ENCODE measurements at regions not wholly inside any gene's neighbourhood (a gene's known extent, or its start where the extent isn't known, plus 50 kb on each side); places are given as distances from the start of the nearest gene placed in this dataset.
"Not testable (repeated sequence)": the region's sequence is repeated elsewhere in the genome, so short reads cannot be mapped to it uniquely, and the experiment has no call there.

DNA sequence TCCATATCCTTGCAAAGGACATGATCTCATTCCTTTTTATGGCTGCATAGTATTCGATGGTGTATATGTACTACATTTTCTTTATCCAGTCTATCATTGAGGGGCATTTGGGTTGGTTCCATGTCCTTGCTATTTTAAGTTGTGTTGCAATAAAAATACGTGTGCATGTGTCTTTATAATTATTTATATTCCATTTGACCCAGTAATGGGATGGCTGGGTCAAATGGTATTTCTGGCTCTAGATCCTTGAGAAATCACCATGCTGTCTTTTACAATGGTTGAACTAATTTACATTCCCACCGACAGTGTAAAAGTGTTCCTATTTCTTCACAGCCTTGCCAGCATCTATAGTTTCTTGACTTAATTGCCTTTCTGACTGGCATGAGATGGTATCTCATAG lies 972.6 kb upstream of the KCND2 start:
- DNase-seq, result not testable (repeated sequence)

GRCh38 chr7:119320316-119320715 lies 952.7 kb upstream of the KCND2 start:
- no peak for DNase-seq

DNA sequence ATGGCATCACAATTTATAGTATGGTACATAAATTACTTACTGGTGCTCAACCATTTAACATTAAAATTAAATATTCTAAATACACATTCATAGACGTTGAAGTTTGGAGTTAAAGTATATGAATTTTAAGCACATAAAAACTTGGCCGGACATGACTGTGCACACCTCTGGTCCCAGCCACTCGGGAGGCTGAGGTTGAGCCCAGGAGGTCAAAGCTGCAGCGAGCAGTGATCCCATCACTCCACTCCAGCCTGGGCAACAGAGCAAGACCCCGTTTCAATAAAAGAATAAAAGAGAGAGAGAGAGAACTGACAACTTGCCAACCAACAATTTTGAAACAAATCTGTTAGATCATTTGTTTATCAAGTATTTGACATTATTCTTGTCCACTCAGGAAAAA lies 943.3 kb upstream of the KCND2 start:
- DNase-seq, result no peak

GRCh38 chr7:119335405-119335804 lies 937.6 kb upstream of the KCND2 start:
- no peak for DNase-seq

DNA sequence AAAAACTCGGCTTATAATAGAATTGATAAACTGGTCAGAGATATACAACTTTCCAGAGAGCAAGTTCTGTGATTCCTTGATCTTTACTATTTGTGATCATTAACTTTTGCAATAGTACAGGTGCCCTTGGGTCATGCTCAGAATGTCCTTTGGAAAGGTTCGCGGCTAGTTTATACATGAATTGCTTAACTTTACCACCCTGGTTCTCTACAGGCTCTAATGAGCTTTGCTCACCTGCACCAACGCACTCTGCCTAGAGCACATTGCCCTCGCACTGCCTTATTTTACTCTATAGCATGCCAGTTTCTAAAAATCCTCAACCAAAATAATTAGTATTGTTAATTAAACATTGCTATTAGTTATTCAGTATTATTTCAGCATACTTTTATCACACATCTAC lies 931.2 kb upstream of the KCND2 start:
- DNase-seq, result no peak

- DNase-seq, result no peak
Measured at GRCh38 chr7:119343289-119343688, 929.7 kb upstream of the KCND2 start.

- DNase-seq, result no peak
Measured at GRCh38 chr7:119344466-119344865, 928.5 kb upstream of the KCND2 start.

DNA sequence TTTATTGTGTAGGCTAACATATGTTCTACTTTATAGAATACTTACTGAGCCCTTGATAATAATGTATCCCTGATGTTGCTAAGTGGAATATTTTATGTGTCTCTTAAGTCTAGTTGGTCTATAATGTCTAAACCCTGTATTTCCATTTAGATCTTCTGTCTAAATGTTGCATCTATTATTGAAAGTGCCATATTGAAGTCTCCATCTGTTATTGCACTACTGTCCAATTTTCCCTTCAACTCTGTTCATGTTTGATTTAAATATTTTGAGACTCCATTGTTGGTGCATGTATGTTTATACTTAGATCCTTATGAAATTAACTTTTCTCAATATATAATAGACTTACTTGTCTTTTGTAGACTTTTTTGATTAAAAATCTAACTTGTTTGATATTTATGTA lies 924.5 kb upstream of the KCND2 start:
- DNase-seq, result no peak

GRCh38 chr7:119350334-119350733 lies 922.6 kb upstream of the KCND2 start:
- no peak for DNase-seq

DNA sequence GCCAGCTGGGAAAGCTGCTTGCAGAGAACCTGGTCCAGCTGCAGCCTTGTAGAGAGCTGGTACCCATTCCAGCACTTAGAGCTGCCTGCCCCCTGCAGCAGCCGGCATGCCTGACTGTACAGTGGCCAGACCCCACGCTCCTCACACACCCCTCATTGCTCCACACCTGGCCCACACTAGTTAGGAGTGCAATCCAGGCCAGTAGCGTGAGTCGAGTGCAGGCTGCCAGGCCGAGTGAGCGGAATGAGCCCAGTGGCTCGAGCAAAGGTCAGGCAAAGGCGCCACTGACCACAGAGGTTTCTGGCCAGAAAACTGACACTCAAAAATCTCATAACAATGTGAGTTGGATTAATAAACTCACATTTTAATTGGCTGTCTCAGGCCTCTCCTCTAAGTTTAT lies 921.7 kb upstream of the KCND2 start:
- no peak for DNase-seq

DNA sequence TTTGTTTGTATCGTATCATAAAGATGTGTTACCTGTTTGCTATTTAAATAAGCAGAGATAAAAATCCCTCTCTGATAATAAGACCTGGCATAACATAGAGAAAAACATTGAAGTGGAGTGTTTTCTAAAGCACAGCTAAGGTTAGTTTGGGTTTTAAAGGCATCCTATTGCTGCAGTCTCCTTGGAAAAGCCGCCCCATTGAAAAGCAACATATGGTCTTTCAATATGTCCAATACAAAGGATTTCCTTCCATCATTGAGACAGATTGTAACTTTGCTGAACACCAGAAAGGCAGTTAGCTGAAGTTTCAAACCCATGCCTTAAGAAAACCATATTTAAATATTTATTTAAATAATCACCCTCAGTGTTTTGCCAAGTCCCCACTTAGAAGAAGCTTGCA lies 898.5 kb upstream of the KCND2 start:
- DNase-seq, result no peak

GRCh38 chr7:119377861-119378260 lies 895.1 kb upstream of the KCND2 start:
- no peak for DNase-seq

- DNase-seq, result no peak
Measured at GRCh38 chr7:119382726-119383125, 890.2 kb upstream of the KCND2 start.

DNA sequence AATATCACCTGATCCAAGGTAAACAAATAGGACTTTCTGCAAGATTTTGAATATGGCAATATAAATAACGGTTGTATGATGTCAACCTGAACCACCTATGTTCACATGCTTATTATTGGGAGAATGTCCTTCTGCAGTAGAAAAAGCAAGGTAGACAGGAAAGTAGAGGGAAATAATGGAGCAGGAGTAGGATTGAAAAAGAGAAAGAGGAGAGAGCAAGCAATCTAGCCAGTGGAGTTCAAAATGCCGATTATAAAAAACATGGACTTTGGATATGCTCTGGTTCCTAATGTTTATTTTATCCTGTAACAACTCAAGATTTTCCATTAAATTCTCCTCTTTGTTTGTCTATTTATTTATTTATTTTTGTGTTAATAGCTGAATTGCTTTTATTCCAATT lies 878.0 kb upstream of the KCND2 start:
- DNase-seq, result no peak

GRCh38 chr7:119397156-119397555 lies 875.8 kb upstream of the KCND2 start:
- DNase-seq, result no peak

GRCh38 chr7:119408596-119408995 lies 864.4 kb upstream of the KCND2 start:
- DNase-seq, result no peak

DNA sequence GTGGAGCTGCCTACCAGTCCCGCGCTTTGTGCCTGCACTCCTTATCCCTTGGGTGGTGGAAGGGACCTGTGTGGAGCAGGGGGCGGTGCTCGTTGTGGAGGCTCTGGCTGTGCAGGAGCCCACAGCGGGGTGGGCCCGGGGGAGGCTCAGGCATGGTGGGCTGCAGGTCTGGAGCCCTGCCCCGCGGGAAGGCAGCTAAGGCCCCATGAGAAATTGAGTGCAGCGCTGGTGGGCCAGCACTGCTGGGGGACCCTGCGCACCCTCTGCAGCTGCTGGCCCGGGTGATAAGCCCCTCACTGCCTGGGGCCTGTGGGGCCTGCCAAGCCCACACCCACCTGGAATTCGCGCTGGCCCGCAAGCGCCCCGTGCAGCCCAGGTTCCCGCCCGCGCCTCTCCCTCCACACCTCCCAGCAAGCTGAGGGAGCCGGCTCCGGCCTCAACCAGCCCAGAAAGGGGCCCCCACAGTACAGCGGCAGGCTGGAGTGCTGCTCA lies 859.6 kb upstream of the KCND2 start:
- DNase-seq, result no peak

GRCh38 chr7:119415682-119416081 lies 857.3 kb upstream of the KCND2 start:
- DNase-seq, result no peak

DNA sequence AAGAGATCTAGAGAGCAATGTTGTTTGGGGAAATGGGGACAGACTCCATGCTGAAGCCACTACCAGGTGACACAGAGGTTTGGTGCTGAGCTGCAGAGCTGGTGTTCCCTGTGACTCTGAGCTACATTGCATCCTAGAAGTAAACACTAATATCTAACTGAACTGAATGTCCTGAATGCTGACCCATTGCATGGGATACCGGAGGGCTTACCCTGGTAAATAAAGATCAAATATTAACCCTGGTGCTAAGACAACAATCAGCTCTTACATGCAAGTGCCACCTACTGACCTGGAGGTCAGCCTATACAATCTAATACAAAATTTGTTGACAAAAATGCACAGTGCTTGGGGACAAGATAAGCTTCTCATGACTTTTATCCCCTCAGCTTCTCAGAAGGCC lies 851.3 kb upstream of the KCND2 start:
- DNase-seq, result no peak

GRCh38 chr7:119436882-119437281 lies 836.1 kb upstream of the KCND2 start:
- DNase-seq, result no peak

GRCh38 chr7:119438315-119438714 lies 834.7 kb upstream of the KCND2 start:
- no peak for DNase-seq

DNA sequence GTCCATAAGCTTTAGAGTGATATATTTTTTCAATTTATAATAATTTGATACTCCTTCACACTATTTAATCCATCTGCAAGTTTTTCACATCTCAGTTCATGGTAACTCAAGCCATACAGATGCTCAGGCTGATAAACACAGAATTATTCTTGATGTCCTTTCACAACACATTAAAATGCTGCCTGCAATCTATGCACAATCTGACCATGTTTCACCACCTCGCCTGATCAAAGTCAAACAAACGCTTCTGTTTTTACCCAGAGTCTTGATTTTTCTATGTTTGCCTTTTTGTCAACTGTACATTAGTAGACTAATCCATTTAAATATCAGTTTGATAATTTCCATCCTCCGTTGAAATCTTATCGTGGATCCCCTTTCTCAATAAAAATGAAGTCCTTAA lies 833.8 kb upstream of the KCND2 start:
- no peak for DNase-seq

DNA sequence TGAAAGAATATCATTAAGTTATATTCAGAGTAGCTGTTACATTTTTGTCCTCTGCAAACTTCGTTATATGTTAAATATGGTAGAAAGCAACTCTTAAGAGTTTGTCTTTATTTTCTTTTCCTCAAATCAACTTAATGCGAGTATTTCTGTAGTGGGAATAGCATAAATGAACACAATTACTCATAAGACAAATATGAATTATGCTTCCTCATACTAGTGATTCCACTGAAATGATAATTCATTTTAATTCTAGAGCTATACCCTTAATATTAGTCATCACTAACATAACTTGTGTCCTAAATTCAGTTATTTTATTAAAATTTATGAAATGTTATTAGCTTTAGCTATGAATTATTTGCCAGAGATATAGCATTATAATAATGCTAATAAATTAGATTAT lies 820.6 kb upstream of the KCND2 start:
- no peak for DNase-seq

- DNase-seq, result no peak
Measured at GRCh38 chr7:119465798-119466305, 807.1 kb upstream of the KCND2 start.

- no peak for DNase-seq
Measured at GRCh38 chr7:119472408-119473038, 800.5 kb upstream of the KCND2 start.
